Activated naive CD4-positive, alpha-beta T cell treated with anti-CD3 and anti-CD28 coated beads, Interleukin-2, amount 10 ng/mL, durations not matched to agents 7 days and 5 days (primary cell): ENCODE measurements at regions not wholly inside any gene's neighbourhood (a gene's known extent, or its start where the extent isn't known, plus 50 kb on each side); places are given as distances from the start of the nearest gene placed in this dataset.

Experiments
- CTCF ChIA-PET: fragments of 350-600 bp; sonication (Branson Sonifier 250); formaldehyde crosslinking; loops from one replicate; lab custom pipeline; 2021; ENCODE audit warnings: antibody characterized with exemption; lab: Charles Lee
- DNase-seq: peaks from one replicate; pipeline ENCODE4 v3.0.0-alpha.2; 2020
- H3K27ac Mint-ChIP-seq: one replicate; pipeline ENCODE4 v1.8.0; 2021; ENCODE audit warnings: mild to moderate bottlenecking, moderate library complexity, mixed read lengths
- H3K27me3 Mint-ChIP-seq: one replicate; pipeline ENCODE4 v1.8.0; 2021; ENCODE audit warnings: mild to moderate bottlenecking, mixed read lengths
- H3K36me3 Mint-ChIP-seq: one replicate; pipeline ENCODE4 v1.8.0; 2021; ENCODE audit warnings: mixed read lengths
- H3K4me1 Mint-ChIP-seq: one replicate; pipeline ENCODE4 v1.8.0; 2021; ENCODE audit warnings: mixed read lengths
- H3K4me3 Mint-ChIP-seq: one replicate; pipeline ENCODE4 v1.8.0; 2021; ENCODE audit warnings: mild to moderate bottlenecking, moderate library complexity, mixed read lengths
- H3K9me3 Mint-ChIP-seq: one replicate; pipeline ENCODE4 v1.8.0; 2021; ENCODE audit warnings: mixed read lengths

GRCh38 chr3:137061186-137061585 lies 103.4 kb downstream of the IL20RB start:
- no peak for DNase-seq
- no peaks in the 10 kb centered on the region for H3K9me3 Mint-ChIP-seq
- H3K27ac Mint-ChIP-seq = no peak overlapping the region
- no peaks in the 10 kb centered on the region for H3K36me3 Mint-ChIP-seq
- CTCF ChIA-PET = interaction anchor here (0.6 kb wide), 1 partner anchor 74 kb away, joined by 3 read pairs; no protein-coding TSS in a partner anchor
- no peaks in the 10 kb centered on the region for H3K4me1 Mint-ChIP-seq
- H3K4me3 Mint-ChIP-seq = no peak overlapping the region
- H3K27me3 Mint-ChIP-seq = peaks cover 18% of the 10 kb centered on the region

GRCh38 chr3:137062250-137062649 lies 104.5 kb downstream of the IL20RB start:
- H3K4me3 Mint-ChIP-seq = no peak overlapping the region
- H3K36me3 Mint-ChIP-seq = no peaks in the 10 kb centered on the region
- CTCF ChIA-PET = no interaction called here
- H3K4me1 Mint-ChIP-seq = no peaks in the 10 kb centered on the region
- no peak for DNase-seq
- no peak overlapping the region for H3K27ac Mint-ChIP-seq
- no peaks in the 10 kb centered on the region for H3K9me3 Mint-ChIP-seq
- peaks cover 18% of the 10 kb centered on the region for H3K27me3 Mint-ChIP-seq

- H3K4me3 Mint-ChIP-seq = no peak overlapping the region
- no peak overlapping the region for H3K27ac Mint-ChIP-seq
- no peak for DNase-seq
- no peaks in the 10 kb centered on the region for H3K9me3 Mint-ChIP-seq
- H3K4me1 Mint-ChIP-seq = no peaks in the 10 kb centered on the region
- peaks cover 14% of the 10 kb centered on the region for H3K27me3 Mint-ChIP-seq
- H3K36me3 Mint-ChIP-seq = no peaks in the 10 kb centered on the region
- CTCF ChIA-PET = no interaction called here
These were observed 107.6 kb downstream of the IL20RB start for GRCh38 chr3:137065381-137065780.

- no peaks in the 10 kb centered on the region for H3K4me1 Mint-ChIP-seq
- no peak overlapping the region for H3K27ac Mint-ChIP-seq
- DNase-seq = no peak
- CTCF ChIA-PET = no interaction called here
- no peak overlapping the region for H3K4me3 Mint-ChIP-seq
- H3K9me3 Mint-ChIP-seq = no peaks in the 10 kb centered on the region
- peaks cover 15% of the 10 kb centered on the region for H3K27me3 Mint-ChIP-seq
- no peaks in the 10 kb centered on the region for H3K36me3 Mint-ChIP-seq
These were observed 108.3 kb downstream of the IL20RB start for GRCh38 chr3:137066092-137066491.

- Mint-ChIP-seq H3K9me3 (no peaks in the 10 kb centered on the region), H3K36me3 (no peaks in the 10 kb centered on the region), H3K27ac (no peak overlapping the region), H3K4me1 (no peaks in the 10 kb centered on the region), H3K27me3 (peaks cover 10% of the 10 kb centered on the region), H3K4me3 (no peak overlapping the region)
- DNase-seq = no peak
- CTCF ChIA-PET = no interaction called here
These were observed 113.3 kb downstream of the IL20RB start for GRCh38 chr3:137071104-137071503.

GRCh38 chr3:137075020-137075419 lies 117.2 kb downstream of the IL20RB start:
- H3K27me3 Mint-ChIP-seq = peaks cover 17% of the 10 kb centered on the region
- H3K4me1 Mint-ChIP-seq = no peaks in the 10 kb centered on the region
- DNase-seq = no peak
- H3K36me3 Mint-ChIP-seq = no peaks in the 10 kb centered on the region
- no peaks in the 10 kb centered on the region for H3K9me3 Mint-ChIP-seq
- H3K4me3 Mint-ChIP-seq = no peak overlapping the region
- H3K27ac Mint-ChIP-seq = no peak overlapping the region
- CTCF ChIA-PET = no interaction called here

- CTCF ChIA-PET = no interaction called here
- no peak for DNase-seq
- H3K9me3 Mint-ChIP-seq = no peaks in the 10 kb centered on the region
- peaks cover 12% of the 10 kb centered on the region for H3K27me3 Mint-ChIP-seq
- H3K27ac Mint-ChIP-seq = no peak overlapping the region
- no peaks in the 10 kb centered on the region for H3K4me1 Mint-ChIP-seq
- no peak overlapping the region for H3K4me3 Mint-ChIP-seq
- no peaks in the 10 kb centered on the region for H3K36me3 Mint-ChIP-seq
These were observed 120.3 kb downstream of the IL20RB start for GRCh38 chr3:137078040-137078439.

GRCh38 chr3:137079571-137079970 lies 121.8 kb downstream of the IL20RB start:
- H3K36me3 Mint-ChIP-seq = no peaks in the 10 kb centered on the region
- H3K4me1 Mint-ChIP-seq = no peaks in the 10 kb centered on the region
- no peak overlapping the region for H3K27ac Mint-ChIP-seq
- CTCF ChIA-PET = no interaction called here
- DNase-seq = no peak
- H3K4me3 Mint-ChIP-seq = no peak overlapping the region
- peaks cover 13% of the 10 kb centered on the region for H3K27me3 Mint-ChIP-seq
- no peaks in the 10 kb centered on the region for H3K9me3 Mint-ChIP-seq

- Mint-ChIP-seq H3K4me1 (no peaks in the 10 kb centered on the region), H3K36me3 (no peaks in the 10 kb centered on the region), H3K9me3 (no peaks in the 10 kb centered on the region), H3K27ac (no peak overlapping the region), H3K4me3 (no peak overlapping the region), H3K27me3 (peaks cover 18% of the 10 kb centered on the region)
- DNase-seq = no peak
- CTCF ChIA-PET = no interaction called here
These were observed 123.9 kb downstream of the IL20RB start for GRCh38 chr3:137081711-137082110.

GRCh38 chr3:137082763-137083162 lies 125.0 kb downstream of the IL20RB start:
- H3K9me3 Mint-ChIP-seq = no peaks in the 10 kb centered on the region
- no peaks in the 10 kb centered on the region for H3K4me1 Mint-ChIP-seq
- H3K36me3 Mint-ChIP-seq = no peaks in the 10 kb centered on the region
- CTCF ChIA-PET = no interaction called here
- H3K4me3 Mint-ChIP-seq = no peak overlapping the region
- H3K27me3 Mint-ChIP-seq = peaks cover 18% of the 10 kb centered on the region
- H3K27ac Mint-ChIP-seq = no peak overlapping the region
- DNase-seq = no peak

GRCh38 chr3:137083332-137083731 lies 125.5 kb downstream of the IL20RB start:
- CTCF ChIA-PET = no interaction called here
- Mint-ChIP-seq H3K36me3 (no peaks in the 10 kb centered on the region), H3K4me3 (no peak overlapping the region), H3K27me3 (peaks cover 13% of the 10 kb centered on the region), H3K27ac (no peak overlapping the region), H3K9me3 (no peaks in the 10 kb centered on the region), H3K4me1 (no peaks in the 10 kb centered on the region)
- DNase-seq = no peak

- no peaks in the 10 kb centered on the region for H3K4me1 Mint-ChIP-seq
- CTCF ChIA-PET = interaction anchor here (1.0 kb wide), 1 partner anchor 332 kb away, joined by 3 read pairs; the partner anchor contains the start of gene STAG1
- H3K9me3 Mint-ChIP-seq = no peaks in the 10 kb centered on the region
- peaks cover 13% of the 10 kb centered on the region for H3K27me3 Mint-ChIP-seq
- DNase-seq = no peak
- H3K27ac Mint-ChIP-seq = no peak overlapping the region
- H3K4me3 Mint-ChIP-seq = no peak overlapping the region
- no peaks in the 10 kb centered on the region for H3K36me3 Mint-ChIP-seq
These were observed 126.8 kb downstream of the IL20RB start for GRCh38 chr3:137084586-137084985.

- CTCF ChIA-PET = interaction anchor here (0.9 to 1.1 kb wide), 2 partner anchors 9 to 65 kb away, joined by 3 to 4 read pairs; no protein-coding TSS in a partner anchor
- Mint-ChIP-seq H3K27ac (no peak overlapping the region), H3K4me1 (no peaks in the 10 kb centered on the region), H3K36me3 (no peaks in the 10 kb centered on the region), H3K4me3 (no peak overlapping the region), H3K9me3 (no peaks in the 10 kb centered on the region), H3K27me3 (peaks cover 7% of the 10 kb centered on the region)
- DNase-seq = no peak
These were observed 139.6 kb downstream of the IL20RB start for GRCh38 chr3:137097386-137097785.

GRCh38 chr3:137097852-137098251 lies 140.1 kb downstream of the IL20RB start:
- DNase-seq = no peak
- Mint-ChIP-seq H3K4me1 (no peaks in the 10 kb centered on the region), H3K9me3 (no peaks in the 10 kb centered on the region), H3K36me3 (no peaks in the 10 kb centered on the region), H3K27me3 (peaks cover 7% of the 10 kb centered on the region), H3K27ac (no peak overlapping the region), H3K4me3 (no peak overlapping the region)
- CTCF ChIA-PET = interaction anchor here (1.1 kb wide), 1 partner anchor 65 kb away, joined by 4 read pairs; no protein-coding TSS in a partner anchor

GRCh38 chr3:137099364-137100219 lies 141.8 kb downstream of the IL20RB start:
- no peak for DNase-seq
- H3K4me1 Mint-ChIP-seq = no peaks in the 10 kb centered on the region
- H3K4me3 Mint-ChIP-seq = no peak overlapping the region
- H3K9me3 Mint-ChIP-seq = no peaks in the 10 kb centered on the region
- no peak overlapping the region for H3K27ac Mint-ChIP-seq
- H3K27me3 Mint-ChIP-seq = peaks cover 7% of the 10 kb centered on the region
- CTCF ChIA-PET = interaction anchor here (1.2 kb wide), 1 partner anchor 10 kb away, joined by 3 read pairs; no protein-coding TSS in a partner anchor
- no peaks in the 10 kb centered on the region for H3K36me3 Mint-ChIP-seq
